Hepatocyte (in vitro differentiated cells): ENCODE measurements at regions not wholly inside any gene's neighbourhood (a gene's known extent, or its start where the extent isn't known, plus 50 kb on each side); places are given as distances from the start of the nearest gene placed in this dataset.

Experiments used
- DNase-seq: peaks from one replicate; pipeline ENCODE4 v3.0.0-alpha.2; 2016; ENCODE audit warnings: low spot score
- H2AFZ ChIP-seq: fragments of 200-600 bp; sonication (generic); 2 replicates; pipeline ENCODE4 v1.6.0; 2016; ENCODE audit warnings: antibody characterized with exemption, mild to moderate bottlenecking
- H3K27ac ChIP-seq: fragments of 200-600 bp; sonication (generic); 2 replicates; pipeline ENCODE4 v1.5.1; 2016; ENCODE audit warnings: mild to moderate bottlenecking
- H3K27me3 ChIP-seq: fragments of 200-600 bp; sonication (generic); 2 replicates; pipeline ENCODE4 v1.6.1; 2016
- H3K36me3 ChIP-seq: fragments of 200-600 bp; sonication (generic); replicated peaks from 2 replicates; pipeline ENCODE4 v1.5.1; 2016; ENCODE audit warnings: low read depth; ENCODE audit not compliant: insufficient read depth
- H3K4me1 ChIP-seq: fragments of 200-600 bp; sonication (generic); 2 replicates; pipeline ENCODE4 v1.5.1; 2016; ENCODE audit warnings: mild to moderate bottlenecking, moderate library complexity; ENCODE audit not compliant: insufficient read depth
- H3K4me2 ChIP-seq: fragments of 200-600 bp; sonication (generic); 2 replicates; pipeline ENCODE4 v1.6.0; 2016
- H3K4me3 ChIP-seq: fragments of 200-600 bp; sonication (generic); 2 replicates; pipeline ENCODE4 v1.5.1; 2016; ENCODE audit warnings: mild to moderate bottlenecking
- H3K79me2 ChIP-seq: fragments of 200-600 bp; sonication (generic); 2 replicates; pipeline ENCODE4 v1.6.0; 2017; ENCODE audit warnings: mild to moderate bottlenecking
- H3K9me2 ChIP-seq: fragments of 200-600 bp; sonication (generic); replicated peaks from 2 replicates; pipeline ENCODE4 v1.6.0; 2017; ENCODE audit warnings: mild to moderate bottlenecking; ENCODE audit not compliant: insufficient read depth
- H3K9me3 ChIP-seq: fragments of 200-600 bp; sonication (generic); 2 replicates; pipeline ENCODE4 v1.5.1; 2016; ENCODE audit warnings: low read depth, mild to moderate bottlenecking
- H4K20me1 ChIP-seq: fragments of 200-600 bp; sonication (generic); 2 replicates; pipeline ENCODE4 v1.6.0; 2016; ENCODE audit warnings: mild to moderate bottlenecking; ENCODE audit not compliant: insufficient read depth, poor library complexity, severe bottlenecking
- EZH2 ChIP-seq: fragments of 200-600 bp; sonication (generic); IDR thresholded peaks from 2 replicates; pipeline ENCODE4 v1.6.1; 2016; ENCODE audit warnings: antibody characterized with exemption, mild to moderate bottlenecking, borderline replicate concordance
- EZH2phosphoT487 ChIP-seq: fragments of 200-600 bp; sonication (generic); IDR thresholded peaks from one replicate; pipeline ENCODE4 v1.6.1; 2018; ENCODE audit warnings: antibody characterized with exemption, mild to moderate bottlenecking, low read depth, moderate library complexity; ENCODE audit not compliant: unreplicated experiment, severe bottlenecking
- WGBS: methylation state at CpG from one replicate; pipeline ENCODE4 v1.1.6; 2016; ENCODE audit warnings: low lambda C conversion rate; ENCODE audit errors: missing lambda C conversion rate; 5-methylcytosine and 5-hydroxymethylcytosine counted together
- TF ChIP-seq, protein P1 (sequence below): fragments of 200-600 bp; sonication (generic); IDR thresholded peaks from 2 replicates; pipeline ENCODE4 v1.5.1; 2016; ENCODE audit warnings: antibody characterized with exemption, mild to moderate bottlenecking; ENCODE audit not compliant: poor library complexity

DNA sequence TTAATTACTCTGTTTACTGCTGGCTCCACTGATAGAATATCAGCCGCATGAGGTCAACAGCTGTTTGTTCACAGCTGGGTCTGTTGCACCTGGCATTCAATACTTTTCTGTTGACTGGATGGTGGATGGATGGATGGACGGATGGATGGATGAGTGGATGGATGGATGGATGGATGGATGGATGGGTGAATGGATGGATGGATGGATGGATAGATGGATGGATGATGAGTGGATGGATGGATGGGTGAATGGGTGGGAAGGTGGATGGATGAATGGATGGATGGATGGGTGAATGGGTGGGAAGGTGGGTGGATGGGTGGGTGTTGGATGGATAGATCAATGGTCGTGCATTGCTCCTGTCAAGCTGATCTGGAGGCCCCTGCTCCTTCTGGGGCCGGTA is 422.2 kb upstream of the SULF2 start:
- Histone ChIP-seq H3K27ac (no peak overlapping the region), H3K79me2 (no peaks in the 10 kb centered on the region), H3K36me3 (no peaks in the 10 kb centered on the region), H3K9me2 (no peaks in the 10 kb centered on the region), H4K20me1 (no peaks in the 10 kb centered on the region), H3K27me3 (no peaks in the 10 kb centered on the region), H3K4me2 (no peak overlapping the region), H3K9me3 (no peaks in the 10 kb centered on the region), H3K4me3 (no peak overlapping the region), H2AFZ (no peak overlapping the region), H3K4me1 (no peaks in the 10 kb centered on the region)
- WGBS = 91% methylated on average over 4 of the region's 4 CpGs
- TF ChIP-seq, protein P1, sequence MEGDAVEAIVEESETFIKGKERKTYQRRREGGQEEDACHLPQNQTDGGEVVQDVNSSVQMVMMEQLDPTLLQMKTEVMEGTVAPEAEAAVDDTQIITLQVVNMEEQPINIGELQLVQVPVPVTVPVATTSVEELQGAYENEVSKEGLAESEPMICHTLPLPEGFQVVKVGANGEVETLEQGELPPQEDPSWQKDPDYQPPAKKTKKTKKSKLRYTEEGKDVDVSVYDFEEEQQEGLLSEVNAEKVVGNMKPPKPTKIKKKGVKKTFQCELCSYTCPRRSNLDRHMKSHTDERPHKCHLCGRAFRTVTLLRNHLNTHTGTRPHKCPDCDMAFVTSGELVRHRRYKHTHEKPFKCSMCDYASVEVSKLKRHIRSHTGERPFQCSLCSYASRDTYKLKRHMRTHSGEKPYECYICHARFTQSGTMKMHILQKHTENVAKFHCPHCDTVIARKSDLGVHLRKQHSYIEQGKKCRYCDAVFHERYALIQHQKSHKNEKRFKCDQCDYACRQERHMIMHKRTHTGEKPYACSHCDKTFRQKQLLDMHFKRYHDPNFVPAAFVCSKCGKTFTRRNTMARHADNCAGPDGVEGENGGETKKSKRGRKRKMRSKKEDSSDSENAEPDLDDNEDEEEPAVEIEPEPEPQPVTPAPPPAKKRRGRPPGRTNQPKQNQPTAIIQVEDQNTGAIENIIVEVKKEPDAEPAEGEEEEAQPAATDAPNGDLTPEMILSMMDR = no peak
- no peak for DNase-seq

DNA sequence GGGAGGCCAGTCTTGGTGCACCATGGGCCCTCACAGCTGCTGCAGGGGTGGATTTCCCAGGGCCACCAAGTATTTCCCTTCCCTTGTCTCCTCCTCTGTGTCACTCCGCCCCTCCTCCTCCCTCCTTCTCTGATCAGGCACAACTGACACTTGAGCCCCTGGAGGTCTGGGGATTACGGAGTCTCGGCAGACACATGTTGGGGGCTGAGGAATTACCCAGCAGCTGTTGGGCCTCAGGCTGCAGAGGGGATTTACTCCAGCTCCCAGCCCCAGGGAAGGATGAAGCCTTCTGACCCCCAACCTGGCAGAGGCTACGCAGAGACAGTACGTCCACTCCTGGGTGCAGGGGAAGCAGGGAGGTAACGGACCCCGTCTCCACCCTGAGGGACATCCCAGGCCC is 420.5 kb upstream of the SULF2 start:
- no peaks in the 10 kb centered on the region for H3K79me2 ChIP-seq
- H3K27me3 ChIP-seq = no peaks in the 10 kb centered on the region
- no peaks in the 10 kb centered on the region for H3K36me3 ChIP-seq
- DNase-seq = no peak
- no peaks in the 10 kb centered on the region for H3K9me2 ChIP-seq
- no peak overlapping the region for H3K27ac ChIP-seq
- H3K4me3 ChIP-seq = no peak overlapping the region
- no peak overlapping the region for H2AFZ ChIP-seq
- no peaks in the 10 kb centered on the region for H4K20me1 ChIP-seq
- WGBS = 61% methylated on average over 7 of the region's 7 CpGs
- H3K4me2 ChIP-seq = no peak overlapping the region
- H3K4me1 ChIP-seq = no peaks in the 10 kb centered on the region
- no peaks in the 10 kb centered on the region for H3K9me3 ChIP-seq
- TF ChIP-seq EZH2 (no peak), EZH2phosphoT487 (no peak)
- TF ChIP-seq, protein P1 = no peak

DNA sequence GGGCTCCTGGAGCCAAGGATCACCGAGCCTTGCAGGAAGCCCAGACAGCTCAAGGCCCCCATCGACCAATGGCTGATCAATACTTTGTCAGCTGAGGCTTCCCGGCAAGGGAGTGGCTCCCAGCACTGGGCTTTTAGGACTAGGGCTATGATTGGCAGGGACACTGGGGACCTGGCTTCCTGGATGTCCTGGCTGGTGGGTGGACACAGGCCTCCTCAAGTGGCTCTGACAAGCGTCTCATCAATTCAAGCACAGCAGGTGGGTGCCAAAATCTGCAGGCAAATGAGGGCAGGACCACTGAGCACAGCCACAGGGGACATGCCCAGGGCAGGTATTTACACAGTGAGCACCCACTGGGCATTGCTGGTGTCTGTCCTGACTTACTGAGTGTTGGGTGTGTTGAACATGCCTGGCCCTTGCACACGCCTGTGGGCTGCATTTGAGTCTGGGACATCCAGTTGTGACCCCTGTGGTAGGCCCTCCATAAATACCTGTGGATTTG is 420.1 kb upstream of the SULF2 start:
- Histone ChIP-seq H3K4me2 (no peak overlapping the region), H3K4me1 (no peaks in the 10 kb centered on the region), H2AFZ (no peak overlapping the region), H3K27me3 (no peaks in the 10 kb centered on the region), H3K36me3 (no peaks in the 10 kb centered on the region), H3K9me2 (no peaks in the 10 kb centered on the region), H4K20me1 (no peaks in the 10 kb centered on the region), H3K27ac (no peak overlapping the region), H3K79me2 (no peaks in the 10 kb centered on the region), H3K9me3 (no peaks in the 10 kb centered on the region), H3K4me3 (no peak overlapping the region)
- TF ChIP-seq EZH2 = no peak
- TF ChIP-seq, protein P1 = no peak
- no peak for TF ChIP-seq EZH2phosphoT487
- DNase-seq = no peak
- WGBS = 93% methylated on average over 5 of the region's 5 CpGs

DNA sequence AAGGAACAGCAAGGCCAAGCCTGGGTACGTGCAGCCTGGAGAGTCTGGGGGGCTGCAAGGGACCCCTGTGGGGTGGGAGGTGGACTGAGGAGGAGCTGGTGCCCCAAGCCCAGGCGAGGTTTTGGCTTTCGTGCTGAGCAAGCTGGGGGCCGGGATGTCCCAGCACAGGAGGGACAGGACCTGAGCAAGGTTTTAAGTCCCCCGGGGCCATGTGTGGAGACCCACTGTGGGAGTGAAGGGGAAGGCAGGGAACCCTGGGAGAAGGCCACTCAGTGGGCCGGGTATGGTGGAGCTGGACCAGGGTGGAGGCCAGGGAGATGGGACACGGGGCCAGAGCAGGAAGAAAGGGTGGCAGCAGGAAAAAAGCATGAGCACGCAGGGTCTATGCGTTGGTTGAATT is 419.2 kb upstream of the SULF2 start:
- Histone ChIP-seq H4K20me1 (no peaks in the 10 kb centered on the region), H3K27me3 (no peaks in the 10 kb centered on the region), H2AFZ (no peak overlapping the region), H3K4me1 (no peaks in the 10 kb centered on the region), H3K9me3 (no peaks in the 10 kb centered on the region), H3K4me3 (no peak overlapping the region), H3K9me2 (no peaks in the 10 kb centered on the region), H3K79me2 (no peaks in the 10 kb centered on the region), H3K36me3 (no peaks in the 10 kb centered on the region), H3K4me2 (no peak overlapping the region), H3K27ac (no peak overlapping the region)
- no peak for TF ChIP-seq EZH2phosphoT487
- TF ChIP-seq, protein P1 = no peak
- TF ChIP-seq EZH2 = no peak
- no peak for DNase-seq
- WGBS = 90% methylated on average over 9 of the region's 9 CpGs
